ENCODE measurements at regions not wholly inside any gene's neighbourhood (a gene's known extent, or its start where the extent isn't known, plus 50 kb on each side); places are given as distances from the start of the nearest gene placed in this dataset.

- no peak for DNase-seq (ENCODE audit: low spot score)
These were observed 754.0 kb upstream of the FAT3 start for GRCh38 chr11:91470656-91471055.

DNA sequence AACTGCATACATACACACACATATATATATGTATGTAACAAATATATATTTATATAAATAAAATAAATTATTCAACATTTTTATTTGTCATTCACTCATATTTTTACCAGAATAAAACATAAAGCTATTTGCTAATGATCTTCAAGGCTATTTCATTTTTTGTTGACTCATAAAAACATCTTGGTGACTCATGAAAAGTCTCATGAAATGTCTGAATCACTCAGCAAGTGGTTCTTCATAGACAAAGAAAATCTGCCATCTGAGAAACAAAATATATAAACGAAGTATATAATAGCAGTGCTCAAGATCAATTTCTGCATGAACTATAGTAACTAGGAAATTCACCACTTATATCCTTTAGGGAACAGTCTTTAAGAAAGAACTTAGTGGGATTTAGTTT is 764.8 kb upstream of the FAT3 start:
- DNase-seq (ENCODE audit: low spot score): no peak

DNA sequence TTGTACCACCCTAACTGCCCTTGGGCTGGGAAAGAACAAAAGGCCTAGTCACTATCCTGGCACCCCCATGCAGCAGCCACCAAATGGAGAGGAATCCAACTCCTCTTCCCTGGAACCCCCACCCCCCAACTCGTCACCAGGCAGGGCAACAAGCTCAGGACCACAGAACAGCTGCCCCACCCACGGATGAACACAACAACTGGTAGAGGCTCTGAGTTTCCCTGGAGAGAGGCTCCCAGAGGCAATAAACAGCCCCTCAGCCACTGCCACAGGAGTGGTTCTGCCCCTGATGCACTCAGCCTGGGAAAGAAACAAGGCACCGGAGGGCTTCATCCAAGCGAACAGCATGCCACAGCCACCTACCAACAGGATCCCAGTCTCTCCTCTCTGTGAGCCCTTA is 778.4 kb upstream of the FAT3 start:
- no peak for DNase-seq (ENCODE audit: low spot score)

DNA sequence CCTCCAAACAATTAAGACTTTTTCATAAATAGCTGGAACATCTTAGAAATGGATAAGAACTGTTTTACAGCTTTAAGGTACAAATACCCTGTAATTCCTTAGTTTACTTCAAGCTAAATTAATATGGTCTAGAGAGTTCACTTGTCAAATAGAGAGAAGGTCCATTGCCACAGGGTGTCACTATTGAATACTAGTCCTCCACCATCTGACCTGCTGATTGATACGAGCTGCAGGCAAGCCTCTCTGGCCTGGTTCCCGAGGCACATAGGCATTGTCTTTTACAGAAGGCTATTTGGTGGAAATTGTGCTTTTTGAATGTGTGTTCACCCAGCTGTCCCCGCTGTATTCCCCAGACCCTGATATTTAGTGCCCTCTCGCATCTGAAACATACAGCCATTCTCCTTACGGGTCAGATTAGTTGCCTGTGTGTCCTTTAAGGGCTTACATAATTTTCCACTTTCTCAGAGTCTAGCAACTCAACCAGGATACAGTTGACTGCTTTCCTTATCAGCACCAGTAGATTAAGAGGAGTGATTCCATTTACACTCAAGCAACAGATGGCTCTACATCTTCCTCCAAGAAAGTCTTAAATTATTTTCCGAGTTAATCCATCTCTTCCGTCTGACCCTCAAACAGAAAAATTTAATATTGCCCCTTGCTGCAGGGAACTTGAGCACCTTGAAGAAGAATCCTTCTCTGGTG is 788.8 kb upstream of the FAT3 start:
- DNase-seq (ENCODE audit: low spot score): no peak

DNA sequence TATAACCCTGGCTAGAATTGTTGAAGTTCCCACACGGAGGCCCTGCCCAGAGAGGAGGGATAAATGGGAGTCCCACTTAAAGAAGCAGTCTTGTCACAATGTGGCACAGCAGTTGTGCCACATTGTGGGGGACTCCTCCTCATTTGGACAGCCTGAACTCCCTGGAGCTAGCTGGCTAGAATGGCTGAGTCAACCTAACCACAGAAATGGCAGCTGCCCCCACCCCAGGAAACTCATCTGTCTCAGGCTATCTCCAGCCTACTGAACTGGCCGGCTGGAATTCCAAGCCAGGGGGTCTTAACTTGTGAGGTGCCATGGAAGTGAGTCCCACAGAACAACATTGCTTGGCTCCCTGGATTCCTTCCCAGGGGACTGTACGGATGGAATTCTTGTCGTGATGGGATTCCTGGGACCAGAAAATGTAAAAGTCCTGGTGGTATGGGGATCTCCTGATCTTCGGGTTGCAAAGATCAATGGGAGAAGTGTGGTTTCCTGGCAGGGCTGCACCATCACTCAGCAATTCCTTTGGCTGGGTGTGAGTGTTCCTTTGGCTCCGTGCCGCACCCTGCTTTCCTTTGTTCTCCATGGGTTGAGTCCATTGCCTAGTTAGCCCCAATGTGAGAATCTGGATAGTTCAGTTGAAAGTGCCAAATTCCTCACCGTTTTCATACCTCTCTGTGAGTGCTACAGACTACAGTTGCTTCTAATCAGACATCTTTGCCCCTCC is 791.2 kb upstream of the FAT3 start:
- no peak for DNase-seq (ENCODE audit: low spot score)

- no peak for DNase-seq (ENCODE audit: low spot score)
These were observed 803.0 kb upstream of the FAT3 start for GRCh38 chr11:91421641-91422040.

- no peak for DNase-seq (ENCODE audit: low spot score)
These were observed 816.8 kb upstream of the FAT3 start for GRCh38 chr11:91407842-91408241.

GRCh38 chr11:91406009-91406408 is 818.6 kb upstream of the FAT3 start:
- DNase-seq (ENCODE audit: low spot score): no peak

GRCh38 chr11:91404344-91404743 is 820.3 kb upstream of the FAT3 start:
- no peak for DNase-seq (ENCODE audit: low spot score)

DNA sequence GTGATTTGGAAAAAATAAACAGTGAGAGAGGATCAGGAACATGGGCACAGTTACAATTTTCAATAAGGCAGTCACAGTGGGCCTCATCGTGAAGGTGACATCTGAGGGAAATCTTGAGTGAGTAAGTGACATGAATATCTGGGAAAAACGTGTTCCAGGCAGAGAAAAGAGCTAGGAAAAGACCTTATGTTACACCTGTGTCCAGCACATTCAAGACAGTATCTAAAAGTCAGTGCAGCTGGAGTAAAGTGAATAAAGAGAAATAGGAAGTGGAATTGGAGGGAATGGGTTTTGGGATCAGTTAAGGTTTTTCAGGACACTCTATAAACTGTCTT is 827.5 kb upstream of the FAT3 start:
- DNase-seq (ENCODE audit: low spot score): no peak

DNA sequence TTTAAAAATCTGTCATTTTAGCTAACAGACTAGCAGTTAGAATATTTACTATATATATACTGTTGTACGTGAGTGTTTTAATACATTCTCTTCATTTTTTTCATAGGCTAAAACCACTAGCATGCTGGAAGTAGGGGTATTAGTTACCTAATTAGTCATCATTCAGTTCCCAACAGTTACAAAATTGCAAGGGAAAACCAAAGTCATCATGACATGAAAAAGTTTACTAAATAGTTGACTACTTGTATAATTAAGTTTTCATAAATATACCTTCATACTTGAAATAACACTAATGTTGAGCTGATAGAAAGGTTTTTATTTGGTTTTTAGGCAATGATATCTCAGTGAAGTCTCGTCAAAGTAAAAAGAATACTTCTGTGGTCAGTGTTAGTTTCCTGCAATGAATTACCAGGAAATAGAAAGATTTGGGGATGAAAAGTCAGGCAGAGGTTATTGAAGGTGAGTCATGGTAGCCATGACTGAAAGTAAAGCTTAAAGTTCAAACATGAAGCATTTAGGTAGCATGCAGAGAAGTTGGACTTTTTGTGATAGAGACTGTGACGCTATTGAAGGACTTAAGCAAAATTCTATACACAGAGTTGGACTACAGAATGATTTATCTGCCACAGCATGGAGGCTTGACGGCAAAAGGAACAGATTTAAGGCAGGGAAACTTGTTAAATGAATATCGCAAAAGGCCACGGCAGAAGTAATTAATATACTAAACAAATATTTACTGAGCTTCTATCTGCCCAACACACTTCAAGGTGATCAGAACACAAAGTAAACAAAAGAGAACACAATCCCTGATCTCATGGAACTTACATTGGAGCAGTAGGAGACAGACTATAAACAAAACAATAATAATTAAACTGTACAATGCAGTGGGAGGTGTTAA is 828.1 kb upstream of the FAT3 start:
- DNase-seq (ENCODE audit: low spot score): no peak

DNA sequence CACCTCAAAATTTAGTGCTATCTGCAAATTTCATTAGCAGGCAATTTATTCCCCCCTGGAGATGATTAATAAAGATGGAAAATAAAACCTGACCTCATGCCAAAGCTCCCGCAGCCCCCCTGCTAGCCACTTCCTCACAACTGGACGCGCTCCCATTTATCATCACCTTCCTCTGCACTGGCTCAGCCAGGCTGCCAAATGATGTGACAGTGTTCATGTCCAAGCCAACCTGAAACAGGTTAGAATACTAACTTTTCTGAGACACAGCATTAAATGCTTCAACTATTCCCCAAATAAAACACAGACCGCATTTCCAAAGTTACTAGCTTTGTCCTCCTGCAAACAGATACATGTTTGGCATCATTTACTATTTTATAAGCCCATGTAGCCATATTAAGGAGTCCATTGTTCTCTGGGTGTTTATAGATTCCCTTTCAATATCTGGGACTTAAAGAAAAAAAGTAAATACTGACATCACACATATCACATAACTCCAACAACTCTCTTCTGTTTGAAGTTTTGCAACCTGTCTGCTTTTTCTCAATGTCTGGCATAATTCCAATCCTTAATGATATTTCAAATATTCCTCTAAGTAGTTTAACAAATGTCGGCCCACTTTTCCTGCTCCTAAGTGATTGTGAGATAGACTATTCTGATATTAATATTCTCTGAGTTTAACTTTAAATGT is 829.7 kb upstream of the FAT3 start:
- DNase-seq (ENCODE audit: low spot score): no peak

- DNase-seq (ENCODE audit: low spot score): no peak
These were observed 830.4 kb upstream of the FAT3 start for GRCh38 chr11:91394073-91394726.

- DNase-seq (ENCODE audit: low spot score): no peak
These were observed 841.7 kb upstream of the FAT3 start for GRCh38 chr11:91382946-91383345.

DNA sequence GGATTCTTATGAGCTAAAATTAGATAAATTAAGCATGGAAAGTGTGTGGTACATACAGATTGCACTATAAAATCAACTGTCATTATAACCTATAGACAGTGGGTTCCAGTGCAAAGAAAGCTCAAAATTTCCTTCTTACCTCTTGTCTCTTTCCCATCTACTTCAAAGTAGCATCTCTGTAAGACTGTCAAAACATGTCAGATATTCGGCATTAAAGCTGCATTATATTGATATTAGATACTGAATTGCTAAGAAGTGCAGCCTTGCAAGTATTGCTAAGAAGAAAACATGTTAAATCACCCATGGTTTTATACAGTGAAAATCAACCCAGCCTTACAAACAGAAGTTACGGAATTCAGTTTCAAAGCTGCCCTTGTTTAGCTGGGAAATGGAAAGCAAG is 849.8 kb upstream of the FAT3 start:
- no peak for DNase-seq (ENCODE audit: low spot score)

GRCh38 chr11:91373497-91373896 is 851.1 kb upstream of the FAT3 start:
- no peak for DNase-seq (ENCODE audit: low spot score)

GRCh38 chr11:91366816-91367215 is 857.8 kb upstream of the FAT3 start:
- no peak for DNase-seq (ENCODE audit: low spot score)

- DNase-seq (ENCODE audit: low spot score): no peak
These were observed 858.5 kb upstream of the FAT3 start for GRCh38 chr11:91365986-91366585.

GRCh38 chr11:91350931-91351330 is 873.7 kb upstream of the FAT3 start:
- DNase-seq (ENCODE audit: low spot score): peak; percentile 11

- no peak for DNase-seq (ENCODE audit: low spot score)
These were observed 897.9 kb upstream of the FAT3 start for GRCh38 chr11:91326751-91327150.

DNA sequence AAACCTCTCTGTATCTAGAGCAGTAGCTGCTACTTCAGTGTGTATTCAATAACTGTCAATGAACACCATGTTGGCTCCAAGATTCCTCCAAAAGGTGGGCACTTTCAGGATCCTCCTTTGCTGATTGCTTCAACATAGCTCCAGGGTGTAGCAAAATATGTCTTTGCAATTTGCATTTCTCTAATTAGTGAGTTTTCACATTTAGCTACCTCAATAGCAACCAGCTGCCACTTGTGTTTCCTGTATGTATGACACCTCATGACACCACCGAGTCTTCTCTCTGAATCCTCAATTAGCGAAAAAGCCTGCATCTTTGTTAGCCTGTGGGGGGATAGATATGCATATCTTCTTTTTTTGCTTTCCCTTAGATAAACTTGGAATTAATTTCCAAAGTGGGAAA is 898.3 kb upstream of the FAT3 start:
- no peak for DNase-seq (ENCODE audit: low spot score)

All from iPS-NIHi11 (cell line).